Adipocyte (in vitro differentiated cells): ENCODE measurements at regions not wholly inside any gene's neighbourhood (a gene's known extent, or its start where the extent isn't known, plus 50 kb on each side); places are given as distances from the start of the nearest gene placed in this dataset.
"Not testable (repeated sequence)": the region's sequence is repeated elsewhere in the genome, so short reads cannot be mapped to it uniquely, and the experiment has no call there.

ENCODE experiments used
- DNase-seq: peaks from one replicate; pipeline ENCODE4 v3.0.0-alpha.2; 2015; ENCODE audit warnings: low read depth
- H3K27me3 ChIP-seq: replicated peaks from 2 replicates; pipeline ENCODE4 v1.7.0; 2013; ENCODE audit warnings: mild to moderate bottlenecking, low read length, moderate library complexity; ENCODE audit not compliant: control insufficient read depth, insufficient read depth
- H3K36me3 ChIP-seq: 2 replicates; pipeline ENCODE4 v1.7.0; 2013; ENCODE audit warnings: low read length, mild to moderate bottlenecking, moderate library complexity; ENCODE audit not compliant: control insufficient read depth, insufficient read depth, severe bottlenecking
- H3K4me1 ChIP-seq: 2 replicates; pipeline ENCODE4 v1.7.0; 2013; ENCODE audit warnings: mild to moderate bottlenecking, low read length, moderate library complexity; ENCODE audit not compliant: control insufficient read depth, insufficient read depth
- H3K4me3 ChIP-seq: 2 replicates; pipeline ENCODE4 v1.7.0; 2013; ENCODE audit warnings: mild to moderate bottlenecking, low read length, moderate library complexity
- H3K9ac ChIP-seq: 2 replicates; pipeline ENCODE4 v1.7.0; 2013; ENCODE audit warnings: mild to moderate bottlenecking, low read length, moderate library complexity
- H3K9me3 ChIP-seq: 2 replicates; pipeline ENCODE4 v1.7.0; 2013; ENCODE audit warnings: mild to moderate bottlenecking, low read length, moderate library complexity; ENCODE audit not compliant: control insufficient read depth

DNA sequence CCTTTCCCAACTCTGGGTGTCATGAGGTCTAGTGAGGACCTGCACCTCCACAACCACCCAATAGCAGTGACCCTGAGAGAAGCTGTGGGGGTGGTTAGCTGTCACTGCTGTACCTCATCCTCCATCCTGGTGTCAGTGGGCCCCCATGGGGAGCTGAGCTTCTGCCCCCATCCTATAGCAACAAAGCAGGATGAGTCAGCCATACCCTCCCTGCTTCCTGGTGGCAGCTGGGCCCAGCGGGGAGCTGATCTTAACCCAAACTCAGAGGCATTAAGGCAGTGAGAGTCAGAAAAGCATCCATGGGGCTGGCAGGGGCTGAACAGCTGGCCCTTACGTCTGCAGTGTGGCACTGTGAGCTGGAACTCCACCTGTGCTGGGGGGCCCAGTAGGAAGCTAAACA lies 247.8 kb upstream of the HDAC4 start:
- Histone ChIP-seq H3K9ac (no peak overlapping the region), H3K4me1 (no peaks in the 10 kb centered on the region), H3K27me3 (peaks cover 12% of the 10 kb centered on the region)

DNA sequence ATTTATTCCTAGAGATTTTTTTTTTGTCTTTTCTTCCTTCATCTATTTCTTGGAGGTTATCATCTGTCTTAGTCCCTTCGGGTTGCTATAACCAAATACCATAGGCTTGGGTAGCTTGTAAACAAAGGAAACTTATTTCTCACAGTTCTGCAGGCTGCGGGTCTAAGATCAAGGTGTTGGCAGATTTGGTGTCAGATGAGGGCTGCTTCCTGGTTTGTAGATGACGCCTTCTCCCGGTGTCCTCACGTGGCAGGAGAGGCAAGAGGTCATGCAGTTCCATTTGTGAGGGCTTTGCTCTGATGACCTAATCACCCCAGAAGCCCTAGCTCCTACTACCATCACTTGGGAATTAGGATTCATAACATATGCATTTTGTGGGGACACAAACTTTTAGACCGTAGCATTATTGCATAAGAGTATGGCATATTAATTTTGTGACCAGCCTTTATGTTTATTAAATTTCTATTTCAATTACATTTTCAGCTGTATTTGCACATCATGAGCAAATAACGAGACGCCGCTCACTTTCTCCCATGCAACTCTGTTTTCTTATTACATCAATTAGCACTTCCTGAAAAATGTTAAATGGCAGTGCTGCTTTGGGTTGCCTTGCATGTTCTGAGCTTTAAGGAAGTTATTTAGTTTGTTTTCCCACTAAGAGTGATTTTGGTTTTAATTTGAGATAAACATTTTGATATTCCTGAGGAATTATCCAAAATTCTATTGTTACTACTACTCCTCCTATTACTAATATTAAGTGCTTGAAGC lies 246.4 kb upstream of the HDAC4 start:
- Histone ChIP-seq H3K9me3 (peaks cover 4% of the 10 kb centered on the region), H3K36me3 (no peaks in the 10 kb centered on the region), H3K9ac (no peak overlapping the region), H3K4me3 (no peak overlapping the region), H3K27me3 (peaks cover 12% of the 10 kb centered on the region), H3K4me1 (no peaks in the 10 kb centered on the region)
- DNase-seq, result no peak

More for the DNA sequence above, 247.8 kb upstream of the HDAC4 start:
- DNase-seq, result no peak
- no peaks in the 10 kb centered on the region for H3K36me3 ChIP-seq
- no peak overlapping the region for H3K4me3 ChIP-seq
- peaks cover 4% of the 10 kb centered on the region for H3K9me3 ChIP-seq

- no peak for DNase-seq
- no peak overlapping the region for H3K9ac ChIP-seq
- H3K4me3 ChIP-seq, result no peak overlapping the region
- peaks cover 12% of the 10 kb centered on the region for H3K27me3 ChIP-seq
- no peaks in the 10 kb centered on the region for H3K4me1 ChIP-seq
- H3K36me3 ChIP-seq, result no peaks in the 10 kb centered on the region
- H3K9me3 ChIP-seq, result peaks cover 4% of the 10 kb centered on the region
Observed at GRCh38 chr2:239646184-239646583, 245.4 kb upstream of the HDAC4 start.

- H3K4me1 ChIP-seq, DNase-seq, H3K4me3 ChIP-seq, H3K9ac ChIP-seq, H3K36me3 ChIP-seq, H3K9me3 ChIP-seq: not testable (repeated sequence)
- H3K27me3 ChIP-seq, result peaks cover 16% of the 10 kb centered on the region
Observed at GRCh38 chr2:239644594-239644993, 243.8 kb upstream of the HDAC4 start.

- Histone ChIP-seq H3K4me3 (no peak overlapping the region), H3K9me3 (no peaks in the 10 kb centered on the region), H3K36me3 (no peaks in the 10 kb centered on the region), H3K27me3 (peaks cover 19% of the 10 kb centered on the region), H3K9ac (no peak overlapping the region), H3K4me1 (no peaks in the 10 kb centered on the region)
- no peak for DNase-seq
Observed at GRCh38 chr2:239644011-239644410, 243.2 kb upstream of the HDAC4 start.

DNA sequence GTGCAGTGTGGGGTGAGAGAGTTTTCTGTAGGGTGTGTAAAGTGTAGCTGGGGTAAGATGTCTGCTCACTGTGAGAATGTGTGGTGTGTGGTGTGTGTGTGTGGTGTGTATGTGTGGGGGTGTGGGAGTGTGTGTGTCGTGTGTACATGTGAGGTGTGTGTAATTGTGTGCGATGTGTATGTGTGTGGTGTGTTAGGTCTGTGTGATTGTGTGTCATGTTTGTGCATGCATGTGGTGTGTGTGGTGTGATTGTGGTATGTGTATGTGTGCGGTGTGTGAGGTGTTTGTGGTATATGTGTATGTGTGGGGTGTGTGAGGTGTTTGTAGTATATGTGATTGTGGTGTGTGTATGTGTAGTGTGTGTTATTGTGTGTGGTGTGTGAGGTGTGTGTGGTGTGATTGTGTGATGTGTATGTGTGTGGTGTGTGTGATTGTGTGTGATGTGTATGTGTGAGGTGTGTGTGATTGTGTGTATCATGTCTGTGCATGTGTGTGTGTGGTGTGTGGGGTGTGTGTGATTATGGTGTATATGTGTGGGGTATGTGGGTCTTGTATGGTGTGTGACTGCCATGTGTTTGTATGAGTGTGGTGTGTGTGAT lies 241.7 kb upstream of the HDAC4 start:
- Histone ChIP-seq H3K4me3 (no peak overlapping the region), H3K9me3 (no peaks in the 10 kb centered on the region), H3K27me3 (peaks cover 12% of the 10 kb centered on the region), H3K36me3 (no peaks in the 10 kb centered on the region), H3K9ac (no peak overlapping the region), H3K4me1 (no peaks in the 10 kb centered on the region)
- DNase-seq, result no peak

- H3K4me1 ChIP-seq, H3K27me3 ChIP-seq, H3K9ac ChIP-seq, H3K36me3 ChIP-seq, DNase-seq, H3K4me3 ChIP-seq, H3K9me3 ChIP-seq: not testable (repeated sequence)
Observed at GRCh38 chr2:239641904-239642303, 241.1 kb upstream of the HDAC4 start.

GRCh38 chr2:239640676-239641578 lies 240.1 kb upstream of the HDAC4 start:
- no peak for DNase-seq
- peaks cover 7% of the 10 kb centered on the region for H3K27me3 ChIP-seq
- no peak overlapping the region for H3K4me3 ChIP-seq
- H3K9me3 ChIP-seq, result peaks cover 8% of the 10 kb centered on the region
- H3K36me3 ChIP-seq, result no peaks in the 10 kb centered on the region
- H3K9ac ChIP-seq, result no peak overlapping the region
- H3K4me1 ChIP-seq, result no peaks in the 10 kb centered on the region

DNA sequence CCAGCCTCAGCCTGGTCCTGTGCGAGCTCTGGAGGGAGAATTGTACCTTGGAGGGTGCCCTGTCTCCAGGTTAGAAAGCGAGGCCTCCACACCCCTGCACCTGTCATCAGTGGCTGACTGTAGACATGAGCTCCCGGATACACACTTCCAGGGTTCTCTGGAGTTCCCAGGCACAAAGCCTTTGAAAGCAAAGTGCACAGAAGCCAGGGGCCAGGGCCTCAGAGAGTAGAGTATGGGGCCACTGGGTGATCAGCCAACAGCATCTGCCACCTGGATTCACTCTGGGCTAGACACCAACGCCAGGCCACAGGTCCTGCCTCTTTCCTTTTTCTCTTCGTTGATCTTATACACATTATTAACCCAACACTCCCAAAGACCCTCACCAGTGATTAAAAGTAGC lies 239.4 kb upstream of the HDAC4 start:
- H3K27me3 ChIP-seq, result peaks cover 7% of the 10 kb centered on the region
- no peaks in the 10 kb centered on the region for H3K4me1 ChIP-seq
- no peak overlapping the region for H3K9ac ChIP-seq
- H3K4me3 ChIP-seq, result no peak overlapping the region
- DNase-seq, result no peak
- peaks cover 8% of the 10 kb centered on the region for H3K9me3 ChIP-seq
- no peaks in the 10 kb centered on the region for H3K36me3 ChIP-seq

GRCh38 chr2:239639421-239640185 lies 238.8 kb upstream of the HDAC4 start:
- H3K27me3 ChIP-seq, result peaks cover 7% of the 10 kb centered on the region
- no peak for DNase-seq
- H3K4me1 ChIP-seq, result no peaks in the 10 kb centered on the region
- H3K9ac ChIP-seq, result no peak overlapping the region
- H3K9me3 ChIP-seq, result peaks cover 8% of the 10 kb centered on the region
- no peak overlapping the region for H3K4me3 ChIP-seq
- H3K36me3 ChIP-seq, result no peaks in the 10 kb centered on the region

- peaks cover 7% of the 10 kb centered on the region for H3K27me3 ChIP-seq
- no peaks in the 10 kb centered on the region for H3K36me3 ChIP-seq
- H3K9me3 ChIP-seq, result peaks cover 8% of the 10 kb centered on the region
- no peak for DNase-seq
- no peak overlapping the region for H3K9ac ChIP-seq
- no peak overlapping the region for H3K4me3 ChIP-seq
- H3K4me1 ChIP-seq, result no peaks in the 10 kb centered on the region
Observed at GRCh38 chr2:239638376-239638775, 237.6 kb upstream of the HDAC4 start.
